ENCODE measurements at regions not wholly inside any gene's neighbourhood (a gene's known extent, or its start where the extent isn't known, plus 50 kb on each side); places are given as distances from the start of the nearest gene placed in this dataset.

DNA sequence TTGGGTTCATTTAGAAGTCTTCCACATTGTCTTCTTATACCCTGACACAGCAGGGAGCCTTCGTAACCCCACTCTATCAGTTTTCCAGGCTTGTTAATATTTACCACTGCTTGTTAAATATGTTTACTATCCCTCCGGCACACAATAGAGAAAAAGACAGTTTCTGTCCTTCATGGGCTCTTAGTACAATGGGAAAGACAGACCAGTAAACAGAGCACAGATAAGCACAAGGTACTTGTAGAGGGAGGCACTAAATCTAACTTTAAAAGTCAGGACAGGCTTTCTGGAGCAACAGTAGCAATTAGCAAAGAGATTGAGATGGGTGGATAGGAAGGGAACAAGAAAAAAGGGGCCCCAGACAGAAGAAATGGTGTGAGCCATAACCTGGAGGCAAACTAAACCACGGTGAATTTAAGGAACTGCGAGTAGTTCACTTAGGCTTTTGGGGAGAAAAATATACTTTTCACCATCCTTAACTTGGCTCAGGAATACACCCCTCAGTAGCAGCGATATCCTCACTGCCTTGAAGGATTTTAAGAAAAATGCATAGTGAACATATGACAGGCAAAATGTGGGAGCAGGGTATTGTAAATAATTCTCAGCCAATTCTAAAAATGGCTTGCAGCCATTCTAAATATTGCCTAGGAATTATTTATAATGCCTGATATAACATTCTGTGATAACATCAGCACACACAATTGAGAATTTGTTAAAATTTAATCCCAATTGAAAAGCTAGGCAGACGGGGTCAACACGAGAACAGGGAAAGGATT is 383.7 kb downstream of the CDH2 start:
- no peak for DNase-seq
- Histone ChIP-seq H3K27me3 (no peaks in the 10 kb centered on the region), H3K27ac (no peak overlapping the region), H3K4me3 (no peak overlapping the region), H3K36me3 (no peaks in the 10 kb centered on the region), H3K9me3 (no peaks in the 10 kb centered on the region), H3K4me1 (no peaks in the 10 kb centered on the region)
- intact Hi-C loops (cut with DNase I; ENCODE audit: low total_unique reads): no loop called here
- TF ChIP-seq POLR2A (IDR thresholded peaks at IDR 0.05): no peak
- TF ChIP-seq, protein P1, sequence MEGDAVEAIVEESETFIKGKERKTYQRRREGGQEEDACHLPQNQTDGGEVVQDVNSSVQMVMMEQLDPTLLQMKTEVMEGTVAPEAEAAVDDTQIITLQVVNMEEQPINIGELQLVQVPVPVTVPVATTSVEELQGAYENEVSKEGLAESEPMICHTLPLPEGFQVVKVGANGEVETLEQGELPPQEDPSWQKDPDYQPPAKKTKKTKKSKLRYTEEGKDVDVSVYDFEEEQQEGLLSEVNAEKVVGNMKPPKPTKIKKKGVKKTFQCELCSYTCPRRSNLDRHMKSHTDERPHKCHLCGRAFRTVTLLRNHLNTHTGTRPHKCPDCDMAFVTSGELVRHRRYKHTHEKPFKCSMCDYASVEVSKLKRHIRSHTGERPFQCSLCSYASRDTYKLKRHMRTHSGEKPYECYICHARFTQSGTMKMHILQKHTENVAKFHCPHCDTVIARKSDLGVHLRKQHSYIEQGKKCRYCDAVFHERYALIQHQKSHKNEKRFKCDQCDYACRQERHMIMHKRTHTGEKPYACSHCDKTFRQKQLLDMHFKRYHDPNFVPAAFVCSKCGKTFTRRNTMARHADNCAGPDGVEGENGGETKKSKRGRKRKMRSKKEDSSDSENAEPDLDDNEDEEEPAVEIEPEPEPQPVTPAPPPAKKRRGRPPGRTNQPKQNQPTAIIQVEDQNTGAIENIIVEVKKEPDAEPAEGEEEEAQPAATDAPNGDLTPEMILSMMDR (IDR thresholded peaks at IDR 0.05): no peak

DNA sequence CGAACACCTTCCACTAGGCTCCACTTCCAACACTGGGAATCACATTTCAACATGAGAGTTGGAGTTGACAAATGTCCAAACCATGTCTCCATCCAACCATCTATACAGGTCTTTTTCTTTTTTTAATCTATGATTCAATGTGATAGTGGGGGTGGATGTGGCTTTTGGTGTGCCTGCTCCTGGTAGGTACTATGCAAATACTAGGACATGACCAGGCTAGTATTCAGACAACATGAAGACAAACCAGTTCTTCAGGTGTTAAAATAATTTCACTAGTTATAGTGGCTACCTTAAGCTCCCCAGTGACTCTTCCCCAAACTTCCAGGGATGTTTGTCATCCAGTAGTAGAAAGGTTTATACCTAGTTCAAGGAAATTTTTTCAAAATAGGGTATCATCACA is 387.5 kb downstream of the CDH2 start:
- intact Hi-C loops (cut with DNase I; ENCODE audit: low total_unique reads): no loop called here
- H3K9me3 ChIP-seq: no peaks in the 10 kb centered on the region
- H3K4me1 ChIP-seq: no peaks in the 10 kb centered on the region
- no peaks in the 10 kb centered on the region for H3K27me3 ChIP-seq
- H3K27ac ChIP-seq: no peak overlapping the region
- DNase-seq: no peak
- no peaks in the 10 kb centered on the region for H3K36me3 ChIP-seq
- no peak overlapping the region for H3K4me3 ChIP-seq
- TF ChIP-seq, protein P1 (IDR thresholded peaks at IDR 0.05): no peak
- TF ChIP-seq POLR2A (IDR thresholded peaks at IDR 0.05): no peak

DNA sequence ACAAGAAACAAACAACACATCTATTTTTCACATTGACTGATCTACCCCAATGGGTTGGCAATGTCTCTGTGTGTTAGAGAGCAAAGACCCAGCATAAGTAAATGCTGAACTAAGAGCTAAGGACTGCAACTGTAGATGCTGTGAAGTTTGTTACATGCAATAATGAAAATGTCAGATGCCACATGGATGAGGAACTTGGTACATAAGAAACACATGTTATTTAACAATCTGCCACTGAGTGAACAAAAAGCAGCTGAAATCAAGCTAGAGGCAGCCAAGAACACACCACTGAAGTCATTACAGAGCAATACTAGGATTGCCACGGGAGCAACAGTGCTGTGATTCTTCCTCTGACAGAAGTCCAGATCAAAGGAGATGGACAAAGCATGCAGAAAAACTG is 389.4 kb downstream of the CDH2 start:
- Histone ChIP-seq H3K4me1 (no peaks in the 10 kb centered on the region), H3K4me3 (no peak overlapping the region), H3K9me3 (no peaks in the 10 kb centered on the region), H3K27me3 (no peaks in the 10 kb centered on the region), H3K27ac (no peak overlapping the region), H3K36me3 (no peaks in the 10 kb centered on the region)
- no peak for DNase-seq
- intact Hi-C loops (cut with DNase I; ENCODE audit: low total_unique reads): no loop called here
- TF ChIP-seq POLR2A (IDR thresholded peaks at IDR 0.05): no peak
- TF ChIP-seq, protein P1 (IDR thresholded peaks at IDR 0.05): no peak

DNA sequence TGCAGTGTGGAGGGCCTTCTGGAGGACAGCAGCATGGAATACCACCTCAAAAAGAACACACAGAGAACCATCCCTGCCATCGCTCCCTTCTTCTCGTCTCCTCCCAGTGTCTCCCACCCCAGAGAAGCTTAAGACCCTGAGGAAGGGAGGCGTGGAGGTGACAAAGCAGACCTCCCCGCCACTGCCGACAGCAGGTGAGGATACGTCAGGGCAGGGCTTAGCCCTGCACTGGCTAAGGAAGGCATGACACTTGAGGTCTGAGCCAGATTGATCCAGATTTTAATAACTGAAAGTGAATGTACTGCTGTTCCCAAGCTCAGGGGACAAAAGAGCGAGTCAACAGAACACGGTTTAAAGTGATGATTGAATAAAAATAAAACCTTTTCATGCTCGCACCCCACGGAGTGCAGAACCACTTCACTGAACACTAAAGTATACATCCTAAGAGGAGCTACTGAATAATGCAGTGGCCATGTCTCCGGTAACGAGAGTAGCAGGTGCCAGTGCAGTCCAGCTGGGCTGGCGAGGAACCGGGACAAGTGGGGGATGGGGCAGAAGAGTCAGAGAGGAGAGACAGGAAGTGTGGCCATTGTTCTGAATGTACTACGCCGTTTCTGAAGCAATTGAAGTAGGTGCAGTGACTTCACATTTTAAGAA is 391.0 kb downstream of the CDH2 start:
- Histone ChIP-seq H3K36me3 (no peaks in the 10 kb centered on the region), H3K27me3 (no peaks in the 10 kb centered on the region), H3K27ac (no peak overlapping the region), H3K9me3 (no peaks in the 10 kb centered on the region), H3K4me3 (no peak overlapping the region), H3K4me1 (no peaks in the 10 kb centered on the region)
- DNase-seq: no peak
- no peak for TF ChIP-seq POLR2A (IDR thresholded peaks at IDR 0.05)
- TF ChIP-seq, protein P1 (IDR thresholded peaks at IDR 0.05): no peak
- intact Hi-C loops (cut with DNase I; ENCODE audit: low total_unique reads): no loop called here

DNA sequence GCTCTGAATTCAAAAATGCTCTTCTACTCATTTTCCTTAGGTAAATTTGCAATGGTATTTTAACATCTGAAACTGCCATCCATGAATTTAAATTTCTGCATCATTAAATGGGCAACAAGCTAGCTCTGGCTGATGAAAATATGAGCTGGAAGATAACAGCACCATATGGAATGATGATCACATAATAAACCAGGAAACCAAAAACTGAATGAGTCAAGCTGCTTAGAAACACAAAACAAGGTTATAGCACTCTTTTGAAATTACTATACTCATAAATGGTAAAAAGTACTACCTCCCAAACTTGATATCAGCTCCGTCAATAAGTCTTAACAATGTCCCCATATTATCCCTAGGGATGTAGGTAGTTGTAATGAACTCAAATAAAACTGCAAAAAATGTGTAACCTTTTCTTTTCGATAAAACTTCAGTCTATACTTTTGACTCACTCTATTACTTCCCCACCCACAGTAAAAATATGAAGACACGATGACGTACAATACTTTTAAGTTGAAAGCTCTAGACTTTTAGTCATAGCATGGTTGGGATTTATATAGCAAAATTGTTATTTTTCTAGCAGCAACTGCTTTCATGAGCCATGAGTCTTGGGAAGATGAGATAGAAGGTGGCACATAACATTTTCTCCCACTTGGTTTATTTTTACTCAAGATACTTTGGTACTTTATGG is 396.7 kb downstream of the CDH2 start:
- H3K36me3 ChIP-seq: no peaks in the 10 kb centered on the region
- no peak for DNase-seq
- intact Hi-C loops (cut with DNase I; ENCODE audit: low total_unique reads): no loop called here
- H3K9me3 ChIP-seq: no peaks in the 10 kb centered on the region
- H3K4me1 ChIP-seq: no peaks in the 10 kb centered on the region
- no peaks in the 10 kb centered on the region for H3K27me3 ChIP-seq
- no peak for TF ChIP-seq POLR2A (IDR thresholded peaks at IDR 0.05)
- TF ChIP-seq, protein P1 (IDR thresholded peaks at IDR 0.05): no peak
- no peak overlapping the region for H3K27ac ChIP-seq
- H3K4me3 ChIP-seq: no peak overlapping the region

Measured in uterus (tissue), 3 donors.